Astrocyte (in vitro differentiated cells and primary cell): ENCODE measurements at regions not wholly inside any gene's neighbourhood (a gene's known extent, or its start where the extent isn't known, plus 50 kb on each side); places are given as distances from the start of the nearest gene placed in this dataset.

Experiments
- DNase-seq: peaks from one replicate; pipeline ENCODE4 v3.0.0-alpha.2; 2010; ENCODE audit warnings: low read depth
- FAIRE-seq: peaks from 2 replicates; lab custom pipeline; 2011; peaks lifted over from hg19 to GRCh38; lab: Jason Lieb, UNC
- H2AFZ ChIP-seq: 2 replicates; pipeline ENCODE4 v1.6.0; 2012; ENCODE audit warnings: low read depth, low read length, inconsistent platforms
- H3K27ac ChIP-seq: 2 replicates; pipeline ENCODE4 v1.5.1; 2011; ENCODE audit warnings: low read depth, low read length, inconsistent platforms
- H3K27me3 ChIP-seq: 2 replicates; pipeline ENCODE4 v1.6.0; 2011; ENCODE audit warnings: low read length, inconsistent platforms; ENCODE audit not compliant: insufficient read depth
- H3K36me3 ChIP-seq: 2 replicates; pipeline ENCODE4 v1.5.1; 2011; ENCODE audit warnings: low read length, inconsistent platforms; ENCODE audit not compliant: insufficient read depth
- H3K4me1 ChIP-seq: 2 replicates; pipeline ENCODE4 v1.5.1; 2011; ENCODE audit warnings: low read length, inconsistent platforms; ENCODE audit not compliant: insufficient read depth
- H3K4me2 ChIP-seq: 2 replicates; pipeline ENCODE4 v1.6.0; 2012; ENCODE audit warnings: low read length, inconsistent platforms
- H3K4me3 ChIP-seq: 2 replicates; pipeline ENCODE4 v1.5.1; 2011; ENCODE audit warnings: low read depth, mild to moderate bottlenecking, low read length, inconsistent platforms; ENCODE audit not compliant: insufficient read depth
- H3K79me2 ChIP-seq: 2 replicates; pipeline ENCODE4 v1.6.0; 2012; ENCODE audit warnings: mild to moderate bottlenecking, low read length, inconsistent platforms; ENCODE audit not compliant: insufficient read depth
- H3K9ac ChIP-seq: 2 replicates; pipeline ENCODE4 v1.6.0; 2012; ENCODE audit warnings: mild to moderate bottlenecking, low read length, inconsistent platforms
- H3K9me3 ChIP-seq: 2 replicates; pipeline ENCODE4 v1.5.1; 2012; ENCODE audit warnings: low read depth, mild to moderate bottlenecking, low read length, inconsistent platforms; ENCODE audit not compliant: insufficient read depth
- H4K20me1 ChIP-seq: 2 replicates; pipeline ENCODE4 v1.6.0; 2012; ENCODE audit warnings: low read length, inconsistent platforms; ENCODE audit not compliant: insufficient read depth
- H3K27ac Mint-ChIP-seq: one replicate; pipeline ENCODE4 v1.8.0; 2021; ENCODE audit warnings: mild to moderate bottlenecking, mixed read lengths; ENCODE audit not compliant: unreplicated experiment
- H3K27me3 Mint-ChIP-seq: one replicate; pipeline ENCODE4 v1.8.0; 2021; ENCODE audit warnings: low read depth, mixed read lengths; ENCODE audit not compliant: unreplicated experiment
- H3K36me3 Mint-ChIP-seq: one replicate; pipeline ENCODE4 v1.8.0; 2021; ENCODE audit warnings: low read depth, mixed read lengths; ENCODE audit not compliant: unreplicated experiment
- H3K4me1 Mint-ChIP-seq: one replicate; pipeline ENCODE4 v1.8.0; 2021; ENCODE audit warnings: low read depth, mixed read lengths; ENCODE audit not compliant: unreplicated experiment
- H3K4me3 Mint-ChIP-seq: one replicate; pipeline ENCODE4 v1.8.0; 2021; ENCODE audit warnings: mild to moderate bottlenecking, moderate library complexity, mixed read lengths; ENCODE audit not compliant: unreplicated experiment
- H3K9me3 Mint-ChIP-seq: one replicate; pipeline ENCODE4 v1.8.0; 2021; ENCODE audit warnings: mild to moderate bottlenecking, mixed read lengths; ENCODE audit not compliant: unreplicated experiment
- EZH2 ChIP-seq: IDR thresholded peaks from 2 replicates; pipeline ENCODE4 v1.6.1; 2012; ENCODE audit warnings: mild to moderate bottlenecking, low read length, inconsistent platforms; ENCODE audit not compliant: insufficient read depth
- TF ChIP-seq, protein P1 (sequence below): IDR thresholded peaks from 2 replicates; pipeline ENCODE4 v1.5.1; 2011; ENCODE audit warnings: low read depth, mild to moderate bottlenecking, inconsistent platforms, low read length, moderate library complexity; ENCODE audit not compliant: insufficient read depth

DNA sequence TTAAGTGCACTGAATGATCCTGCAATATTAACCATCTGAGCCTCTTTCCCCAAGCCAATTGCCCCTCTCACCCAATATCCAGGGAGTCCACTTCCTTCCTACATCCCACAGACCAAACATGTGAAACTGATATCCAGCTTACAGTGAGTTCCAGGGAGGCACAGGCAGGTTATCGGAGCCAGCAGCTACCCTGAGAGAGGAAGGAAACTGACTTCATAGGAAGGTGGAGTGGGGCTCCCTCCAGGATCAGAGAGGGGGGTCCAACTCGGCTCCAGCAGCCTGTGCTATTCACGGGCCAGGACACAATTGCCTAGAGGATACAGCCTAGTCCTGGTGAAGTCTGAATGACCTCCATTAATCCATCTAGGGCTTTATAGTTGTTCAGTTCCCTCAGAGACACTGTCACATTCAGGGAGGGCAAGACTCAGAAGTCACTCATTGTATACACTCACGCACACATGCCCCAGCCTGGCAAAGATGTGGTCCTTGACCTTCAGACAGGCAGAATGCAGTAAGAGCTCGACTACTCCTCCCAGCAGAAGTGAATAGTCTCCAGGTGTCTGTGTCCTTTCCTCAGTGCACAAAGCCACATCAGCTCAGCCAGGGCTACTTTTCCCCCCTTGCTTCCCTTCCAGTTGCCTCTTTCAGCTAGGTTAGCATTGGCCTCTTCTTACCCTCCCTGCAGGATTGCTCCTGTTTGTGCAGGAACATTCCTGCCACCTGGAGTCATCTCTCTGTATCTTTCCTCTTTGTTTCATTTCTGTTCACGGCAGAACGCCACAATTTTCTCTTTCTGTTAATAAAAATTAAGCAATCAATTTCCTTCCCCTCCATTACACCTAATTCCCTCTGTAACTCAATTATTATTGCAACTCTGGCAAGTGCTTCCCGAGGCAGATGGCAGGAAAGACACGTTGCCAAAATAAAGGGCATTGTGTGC is 501.7 kb downstream of the ARHGEF28 start:
- no peaks in the 10 kb centered on the region for H3K27me3 ChIP-seq
- peak overlapping the region; percentile 37 for H3K27ac Mint-ChIP-seq
- no peak for FAIRE-seq
- H3K27ac ChIP-seq, result no peak overlapping the region
- TF ChIP-seq, protein P1, sequence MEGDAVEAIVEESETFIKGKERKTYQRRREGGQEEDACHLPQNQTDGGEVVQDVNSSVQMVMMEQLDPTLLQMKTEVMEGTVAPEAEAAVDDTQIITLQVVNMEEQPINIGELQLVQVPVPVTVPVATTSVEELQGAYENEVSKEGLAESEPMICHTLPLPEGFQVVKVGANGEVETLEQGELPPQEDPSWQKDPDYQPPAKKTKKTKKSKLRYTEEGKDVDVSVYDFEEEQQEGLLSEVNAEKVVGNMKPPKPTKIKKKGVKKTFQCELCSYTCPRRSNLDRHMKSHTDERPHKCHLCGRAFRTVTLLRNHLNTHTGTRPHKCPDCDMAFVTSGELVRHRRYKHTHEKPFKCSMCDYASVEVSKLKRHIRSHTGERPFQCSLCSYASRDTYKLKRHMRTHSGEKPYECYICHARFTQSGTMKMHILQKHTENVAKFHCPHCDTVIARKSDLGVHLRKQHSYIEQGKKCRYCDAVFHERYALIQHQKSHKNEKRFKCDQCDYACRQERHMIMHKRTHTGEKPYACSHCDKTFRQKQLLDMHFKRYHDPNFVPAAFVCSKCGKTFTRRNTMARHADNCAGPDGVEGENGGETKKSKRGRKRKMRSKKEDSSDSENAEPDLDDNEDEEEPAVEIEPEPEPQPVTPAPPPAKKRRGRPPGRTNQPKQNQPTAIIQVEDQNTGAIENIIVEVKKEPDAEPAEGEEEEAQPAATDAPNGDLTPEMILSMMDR, result peak; percentile 40
- TF ChIP-seq EZH2, result no peak
- H3K4me3 Mint-ChIP-seq, result no peak overlapping the region
- no peak overlapping the region for H3K9ac ChIP-seq
- H4K20me1 ChIP-seq, result no peaks in the 10 kb centered on the region
- peak overlapping the region; percentile 55 for H2AFZ ChIP-seq
- H3K4me3 ChIP-seq, result peak overlapping the region; percentile 29
- peaks cover 10% of the 10 kb centered on the region for H3K4me1 Mint-ChIP-seq
- no peaks in the 10 kb centered on the region for H3K79me2 ChIP-seq
- peak overlapping the region; percentile 60 for H3K4me2 ChIP-seq
- H3K4me1 ChIP-seq, result peaks cover 5% of the 10 kb centered on the region
- H3K36me3 ChIP-seq, result no peaks in the 10 kb centered on the region
- H3K9me3 ChIP-seq, result no peaks in the 10 kb centered on the region
- H3K9me3 Mint-ChIP-seq, result no peaks in the 10 kb centered on the region
- H3K27me3 Mint-ChIP-seq, result peaks cover 3% of the 10 kb centered on the region
- DNase-seq, result peak; percentile 8
- no peaks in the 10 kb centered on the region for H3K36me3 Mint-ChIP-seq

DNA sequence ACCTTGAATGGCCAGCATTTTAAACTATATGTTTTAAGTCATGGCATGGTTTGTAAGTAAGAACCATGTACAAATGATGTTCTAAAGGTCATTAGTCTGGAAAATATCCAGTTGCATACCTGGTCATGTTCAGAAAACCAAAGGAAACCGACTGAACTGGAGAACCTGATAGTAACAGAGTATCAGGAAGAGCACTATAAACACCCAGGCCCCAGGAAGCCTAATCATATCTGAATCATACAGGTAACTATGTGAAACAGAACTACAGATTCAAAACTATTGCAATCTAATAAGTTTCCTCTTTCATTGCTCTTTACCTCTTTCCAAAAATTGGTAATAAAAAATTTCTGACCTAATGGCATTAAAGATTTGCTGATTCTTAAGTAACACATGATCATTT is 500.3 kb downstream of the ARHGEF28 start:
- no peak for DNase-seq
- Histone ChIP-seq H3K4me3 (no peak overlapping the region), H4K20me1 (no peaks in the 10 kb centered on the region), H3K27me3 (no peaks in the 10 kb centered on the region), H3K27ac (no peak overlapping the region), H2AFZ (no peak overlapping the region), H3K9me3 (no peaks in the 10 kb centered on the region), H3K9ac (no peak overlapping the region), H3K79me2 (no peaks in the 10 kb centered on the region), H3K4me1 (peaks cover 5% of the 10 kb centered on the region), H3K4me2 (no peak overlapping the region), H3K36me3 (no peaks in the 10 kb centered on the region)
- TF ChIP-seq EZH2, result no peak
- TF ChIP-seq, protein P1, result no peak
- Mint-ChIP-seq H3K9me3 (no peaks in the 10 kb centered on the region), H3K36me3 (no peaks in the 10 kb centered on the region), H3K27ac (no peak overlapping the region), H3K27me3 (no peaks in the 10 kb centered on the region), H3K4me3 (no peak overlapping the region), H3K4me1 (peaks cover 13% of the 10 kb centered on the region)
- FAIRE-seq, result no peak

DNA sequence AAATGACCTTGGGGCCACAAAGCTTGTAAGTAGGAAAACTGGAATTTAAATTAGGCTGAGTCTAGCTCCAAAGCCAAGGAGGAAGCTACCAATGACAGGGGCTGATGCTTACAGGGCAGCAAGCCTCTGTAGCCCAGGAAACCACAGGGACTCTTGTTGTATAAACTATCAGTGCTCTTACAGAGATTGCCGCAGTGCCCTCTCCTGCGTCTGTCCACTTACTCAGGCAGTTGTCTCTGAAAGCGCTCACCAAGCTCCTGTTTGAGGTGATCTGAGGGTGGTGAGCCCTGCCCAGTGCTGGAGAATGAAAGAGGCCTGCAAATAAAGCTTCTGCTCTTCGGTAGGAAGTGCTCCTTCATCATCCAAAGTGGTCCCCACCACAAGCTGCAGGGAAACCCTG is 498.8 kb downstream of the ARHGEF28 start:
- Histone ChIP-seq H3K79me2 (no peaks in the 10 kb centered on the region), H3K4me2 (no peak overlapping the region), H3K36me3 (no peaks in the 10 kb centered on the region), H3K4me3 (no peak overlapping the region), H3K9me3 (no peaks in the 10 kb centered on the region), H4K20me1 (no peaks in the 10 kb centered on the region), H3K27me3 (no peaks in the 10 kb centered on the region), H3K9ac (no peak overlapping the region), H3K27ac (no peak overlapping the region), H3K4me1 (peaks cover 5% of the 10 kb centered on the region), H2AFZ (no peak overlapping the region)
- peaks cover 13% of the 10 kb centered on the region for H3K4me1 Mint-ChIP-seq
- H3K36me3 Mint-ChIP-seq, result no peaks in the 10 kb centered on the region
- H3K9me3 Mint-ChIP-seq, result no peaks in the 10 kb centered on the region
- FAIRE-seq (no peak), DNase-seq (peak; percentile 6)
- TF ChIP-seq EZH2, result no peak
- TF ChIP-seq, protein P1, result no peak
- H3K27me3 Mint-ChIP-seq, result no peaks in the 10 kb centered on the region
- no peak overlapping the region for H3K4me3 Mint-ChIP-seq
- no peak overlapping the region for H3K27ac Mint-ChIP-seq
